ENCODE measurements at regions not wholly inside any gene's neighbourhood (a gene's known extent, or its start where the extent isn't known, plus 50 kb on each side); places are given as distances from the start of the nearest gene placed in this dataset.

DNA sequence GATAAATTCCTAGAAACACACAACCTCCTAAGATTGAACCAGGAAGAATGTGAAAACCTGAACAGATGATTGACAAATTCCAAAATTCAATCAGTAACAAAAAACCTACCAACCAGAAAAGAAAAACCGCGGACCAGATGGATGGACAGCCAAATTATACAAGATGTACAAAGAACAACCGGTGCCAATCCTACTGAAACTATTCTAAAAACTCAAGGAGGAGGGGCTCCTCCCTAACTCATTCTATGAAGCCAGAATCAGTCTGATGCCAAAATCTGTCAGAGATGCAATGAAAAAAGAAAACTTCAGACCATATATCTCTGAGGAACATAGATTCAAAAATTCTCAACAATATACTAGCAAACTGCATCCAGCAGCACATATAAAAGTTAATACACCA is 262.4 kb upstream of the DAB1 start:
- in situ Hi-C loops (cut with HindIII; ENCODE audit: low sequenced_read_pairs) = no loop called here

DNA sequence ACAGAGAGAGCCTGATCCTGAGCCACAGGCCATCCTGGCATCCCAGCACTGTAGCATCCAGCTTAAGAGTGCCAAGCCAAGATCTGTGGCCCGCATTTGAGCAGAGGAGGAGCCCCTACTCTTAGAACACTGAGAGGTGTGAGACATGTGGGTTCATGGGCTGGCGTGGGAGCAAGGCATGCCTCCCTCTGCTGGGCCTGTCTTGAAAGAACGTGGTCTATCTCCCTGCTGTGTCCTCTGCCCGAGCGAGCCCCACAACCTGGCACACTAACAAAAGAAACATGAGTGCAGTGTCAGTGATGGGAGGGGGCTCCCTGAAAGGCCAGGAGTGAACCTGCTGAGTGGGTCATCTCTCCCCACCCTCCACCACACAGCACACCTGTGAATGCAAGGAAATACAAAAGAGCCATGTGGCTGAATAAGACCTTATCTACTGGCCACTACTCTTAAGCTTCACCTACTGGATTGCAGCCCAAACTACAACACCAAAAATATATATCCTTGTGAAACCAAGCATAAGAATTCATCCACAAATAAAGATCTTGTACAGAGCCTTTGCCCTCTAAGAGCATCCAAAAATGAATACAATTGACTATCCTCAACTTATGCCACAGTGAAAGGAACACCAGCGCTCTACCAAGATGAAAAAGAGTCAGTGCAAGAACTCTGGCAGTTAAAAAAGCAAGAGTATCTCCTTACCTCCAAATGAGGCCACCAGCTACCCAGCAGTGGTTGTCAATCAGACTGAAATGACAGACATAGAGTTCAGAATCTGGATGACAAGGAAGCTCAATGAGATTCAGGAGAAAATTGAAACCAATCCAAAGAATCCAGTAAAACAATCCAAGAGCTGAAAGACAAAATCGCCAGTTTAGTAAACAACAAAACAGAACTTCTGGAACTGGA is 259.4 kb upstream of the DAB1 start:
- in situ Hi-C loops (cut with HindIII; ENCODE audit: low sequenced_read_pairs) = no loop called here

DNA sequence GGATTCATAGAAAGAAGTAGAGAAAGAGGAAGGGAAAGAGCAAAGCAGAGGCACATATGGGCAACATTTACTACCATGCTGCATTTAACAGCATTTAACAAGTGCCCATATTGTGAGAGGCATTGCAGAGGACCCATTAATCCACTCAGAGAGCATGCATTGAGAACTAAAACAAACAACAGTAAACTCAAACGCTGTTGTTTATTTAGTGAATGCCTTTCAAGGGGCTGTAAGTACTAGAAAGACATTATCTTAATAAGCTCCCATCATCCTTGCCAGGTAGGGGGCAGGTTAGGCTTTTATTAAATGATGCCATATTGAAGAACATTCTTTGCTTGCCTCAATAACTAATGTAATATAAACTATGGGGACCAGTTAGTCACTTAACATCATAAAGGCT is 254.3 kb upstream of the DAB1 start:
- in situ Hi-C loops (cut with HindIII; ENCODE audit: low sequenced_read_pairs) = no loop called here

DNA sequence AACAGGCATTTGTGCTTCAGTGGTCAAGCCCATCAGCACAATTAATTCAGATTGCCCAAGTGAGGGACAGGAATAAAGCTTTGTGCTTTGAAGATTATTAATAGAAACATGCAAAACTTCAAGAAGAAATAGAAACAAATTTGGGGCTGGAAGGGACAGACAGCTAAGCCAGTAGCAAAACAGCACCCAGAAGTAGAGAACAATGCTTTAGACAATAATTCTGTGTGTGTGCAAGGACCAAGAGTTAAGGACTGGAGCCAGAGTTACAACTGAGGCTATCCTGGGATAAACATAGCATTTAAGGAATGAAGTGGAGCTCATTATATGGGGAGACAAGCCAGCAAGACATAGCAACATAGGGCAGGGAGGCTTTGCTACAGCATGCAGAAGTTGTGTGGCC is 251.9 kb upstream of the DAB1 start:
- in situ Hi-C loops (cut with HindIII; ENCODE audit: low sequenced_read_pairs) = no loop called here

DNA sequence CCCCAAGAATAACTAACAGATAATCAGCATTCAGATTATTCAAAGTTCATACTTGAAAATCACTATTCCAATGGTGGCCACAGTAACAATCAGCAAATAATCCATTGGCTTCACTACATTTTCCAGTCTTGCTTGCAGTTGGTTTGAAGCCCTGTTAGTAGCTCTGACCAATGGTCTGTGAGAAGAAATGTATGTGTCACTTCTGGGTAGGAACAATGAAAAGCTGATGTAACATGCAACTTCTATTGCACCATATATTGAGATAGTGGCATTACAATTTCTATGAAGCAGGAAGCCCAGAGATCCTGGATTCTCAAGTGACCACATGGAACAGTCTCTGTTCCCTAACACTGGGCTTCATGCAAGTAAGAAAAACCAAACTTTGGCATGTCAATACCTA is 250.9 kb upstream of the DAB1 start:
- in situ Hi-C loops (cut with HindIII; ENCODE audit: low sequenced_read_pairs) = no loop called here

GRCh38 chr1:57672346-57673140 is 248.7 kb upstream of the DAB1 start:
- in situ Hi-C loops (cut with HindIII; ENCODE audit: low sequenced_read_pairs) = no loop called here

DNA sequence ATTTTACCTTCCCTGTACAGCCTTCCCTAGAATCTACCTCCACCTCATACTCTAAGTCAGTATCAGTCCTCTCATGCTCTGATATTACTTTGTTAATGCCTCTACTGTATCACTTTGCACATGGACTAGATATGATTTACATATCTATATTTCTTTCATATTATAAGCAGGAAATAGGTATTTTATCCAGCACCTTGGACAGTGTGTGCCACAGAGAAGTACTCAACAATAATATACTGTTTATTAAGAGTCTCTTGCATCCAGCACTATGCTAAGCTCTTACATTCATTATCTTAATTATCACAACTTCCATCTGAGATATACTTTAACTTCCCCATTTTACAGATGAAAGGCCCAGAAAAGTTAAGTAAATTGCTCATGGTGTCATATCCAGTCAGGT is 247.9 kb upstream of the DAB1 start:
- in situ Hi-C loops (cut with HindIII; ENCODE audit: low sequenced_read_pairs) = no loop called here

GRCh38 chr1:57659804-57660203 is 235.9 kb upstream of the DAB1 start:
- in situ Hi-C loops (cut with HindIII; ENCODE audit: low sequenced_read_pairs) = no loop called here

- in situ Hi-C loops (cut with HindIII; ENCODE audit: low sequenced_read_pairs) = no loop called here
Measured at GRCh38 chr1:57655161-57655560, 231.3 kb upstream of the DAB1 start.

DNA sequence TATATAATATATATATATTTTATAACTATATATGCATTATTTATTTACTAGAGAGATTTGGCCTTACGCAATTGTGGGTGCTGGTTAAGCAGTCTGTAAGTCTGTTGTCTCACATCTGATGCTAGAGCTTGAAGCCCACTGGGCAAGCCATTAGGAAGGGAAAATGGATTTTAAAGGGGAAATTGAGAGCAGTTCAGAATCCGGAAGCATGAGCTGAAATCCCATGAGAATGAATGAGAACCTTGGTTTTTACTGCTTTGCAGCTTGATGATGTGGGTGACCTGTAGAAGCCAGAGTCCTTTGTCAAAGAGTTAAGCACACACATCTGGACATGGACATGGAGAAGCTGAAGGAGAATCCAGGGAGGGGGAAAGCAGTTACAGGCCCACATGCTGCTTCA is 220.8 kb upstream of the DAB1 start:
- in situ Hi-C loops (cut with HindIII; ENCODE audit: low sequenced_read_pairs) = no loop called here

GRCh38 chr1:57638239-57638638 is 214.4 kb upstream of the DAB1 start:
- in situ Hi-C loops (cut with HindIII; ENCODE audit: low sequenced_read_pairs) = no loop called here

GRCh38 chr1:57637155-57637554 is 213.3 kb upstream of the DAB1 start:
- in situ Hi-C loops (cut with HindIII; ENCODE audit: low sequenced_read_pairs) = no loop called here

DNA sequence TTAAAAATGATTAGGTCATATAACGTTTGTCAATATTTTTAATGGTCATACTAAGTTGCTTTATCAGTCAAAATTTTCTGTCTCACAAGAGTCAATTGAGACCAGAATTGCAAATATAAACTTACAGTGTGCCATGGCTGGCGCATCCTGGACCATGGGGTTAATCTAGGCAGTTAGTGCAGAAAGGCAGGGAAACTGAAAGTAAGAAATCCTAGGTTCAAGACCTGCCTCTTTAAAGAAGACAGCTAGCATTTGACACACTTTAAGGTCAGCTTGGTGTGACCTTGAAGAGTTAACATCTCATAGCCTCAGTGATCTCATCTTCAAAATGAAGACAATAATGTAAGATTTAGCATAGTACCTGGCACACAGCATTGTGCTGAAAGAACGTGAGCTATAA is 210.0 kb upstream of the DAB1 start:
- in situ Hi-C loops (cut with HindIII; ENCODE audit: low sequenced_read_pairs) = no loop called here

DNA sequence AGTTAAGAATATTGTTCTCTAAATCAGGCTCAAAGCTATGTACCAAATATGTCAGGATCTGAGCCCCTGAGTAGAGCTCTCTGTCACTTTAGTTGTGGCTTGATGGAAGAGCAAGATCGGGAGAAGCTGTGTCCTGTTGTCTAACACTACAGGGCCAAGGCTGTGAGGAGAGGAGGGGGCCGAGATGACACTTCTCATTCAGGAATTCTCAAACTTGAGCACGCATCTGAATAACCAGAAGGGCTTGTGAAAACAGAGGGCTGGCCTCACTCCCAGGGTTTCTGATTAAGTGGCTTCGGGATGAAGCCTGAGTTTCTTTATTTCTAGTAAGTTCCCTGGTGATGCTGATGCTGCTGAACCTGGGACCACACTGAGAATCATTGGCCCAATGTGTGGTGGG is 209.2 kb upstream of the DAB1 start:
- in situ Hi-C loops (cut with HindIII; ENCODE audit: low sequenced_read_pairs) = no loop called here

- in situ Hi-C loops (cut with HindIII; ENCODE audit: low sequenced_read_pairs) = no loop called here
Measured at GRCh38 chr1:57632401-57632800, 208.5 kb upstream of the DAB1 start.

DNA sequence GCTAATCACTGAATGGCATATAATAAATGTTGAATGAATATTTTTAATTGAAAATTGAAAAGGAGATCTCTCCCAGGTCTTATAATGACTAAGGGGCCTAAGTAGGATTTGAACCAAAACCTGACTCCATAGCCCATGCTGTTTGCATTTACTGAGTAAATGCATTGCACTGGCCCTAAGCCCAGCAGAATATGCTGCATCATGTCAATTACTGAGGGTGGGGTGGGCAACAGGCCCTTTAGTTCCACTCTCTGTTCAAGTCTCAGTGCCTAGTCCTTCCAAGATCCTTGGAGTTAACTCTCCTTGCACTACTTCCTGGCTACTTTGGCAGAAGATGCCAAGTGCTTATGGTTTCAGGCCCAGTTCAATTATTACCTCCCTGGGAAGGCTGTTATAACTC is 203.8 kb upstream of the DAB1 start:
- in situ Hi-C loops (cut with HindIII; ENCODE audit: low sequenced_read_pairs) = no loop called here

GRCh38 chr1:57623791-57624538 is 200.1 kb upstream of the DAB1 start:
- in situ Hi-C loops (cut with HindIII; ENCODE audit: low sequenced_read_pairs) = no loop called here

DNA sequence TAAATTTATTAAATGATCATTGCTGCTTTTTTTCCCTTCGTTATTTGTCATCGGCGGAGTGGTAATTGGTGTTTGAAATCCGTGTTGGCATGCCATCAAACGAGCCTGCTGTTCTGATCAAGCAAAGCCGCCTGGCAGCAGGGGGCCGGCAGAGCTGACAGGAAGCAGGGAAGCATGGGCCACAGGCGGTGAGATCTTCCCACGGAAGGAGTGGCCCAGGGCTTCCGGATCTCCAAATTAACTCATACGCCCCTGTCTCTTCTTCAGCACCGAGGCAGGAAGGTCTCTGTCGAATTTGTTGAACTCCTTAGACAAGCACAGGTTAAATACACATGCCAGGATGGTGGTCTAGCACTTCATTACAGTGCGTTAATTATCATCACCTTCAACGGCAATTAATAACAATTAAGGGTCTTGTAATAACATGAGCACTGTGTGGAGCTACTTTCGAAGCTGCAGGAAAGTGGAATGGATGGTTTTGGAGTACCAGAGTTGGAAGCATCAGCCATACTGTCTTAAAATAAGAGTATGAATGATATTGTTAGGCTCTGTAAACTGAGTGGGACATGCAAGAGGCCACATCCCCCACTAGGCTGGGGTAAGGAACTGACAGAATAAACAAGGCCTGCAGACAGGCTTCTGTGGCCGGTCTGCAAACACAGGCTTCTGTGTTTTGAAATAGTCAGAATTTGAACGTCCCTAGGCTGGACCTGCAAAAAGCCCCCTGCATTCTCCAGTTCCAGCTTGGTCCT is 199.4 kb upstream of the DAB1 start:
- in situ Hi-C loops (cut with HindIII; ENCODE audit: low sequenced_read_pairs) = no loop called here

GRCh38 chr1:57621776-57622175 is 197.9 kb upstream of the DAB1 start:
- in situ Hi-C loops (cut with HindIII; ENCODE audit: low sequenced_read_pairs) = no loop called here

DNA sequence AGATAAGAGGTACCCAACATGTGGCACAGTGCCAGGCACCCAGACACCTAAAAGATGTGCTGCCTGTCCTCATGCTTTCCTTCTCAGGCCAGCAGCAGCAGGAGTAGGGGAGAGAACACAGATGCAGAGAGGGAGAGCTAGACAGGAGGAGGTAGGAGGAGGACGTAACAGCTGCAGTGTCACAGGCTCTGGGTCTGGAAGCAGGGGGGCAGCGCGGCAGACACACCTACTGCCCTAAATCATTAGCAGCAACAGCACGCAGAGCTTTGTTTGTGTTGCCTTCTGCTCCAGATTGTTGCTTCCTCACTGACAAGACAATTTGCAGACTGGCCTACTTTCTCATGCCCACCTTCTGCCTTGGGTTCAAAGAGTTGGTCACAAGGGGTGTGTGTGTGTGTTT is 196.7 kb upstream of the DAB1 start:
- in situ Hi-C loops (cut with HindIII; ENCODE audit: low sequenced_read_pairs) = no loop called here

GRCh38 chr1:57616921-57617320 is 193.1 kb upstream of the DAB1 start:
- in situ Hi-C loops (cut with HindIII; ENCODE audit: low sequenced_read_pairs) = no loop called here
